ENCODE measurements at regions not wholly inside any gene's neighbourhood (a gene's known extent, or its start where the extent isn't known, plus 50 kb on each side); places are given as distances from the start of the nearest gene placed in this dataset.

GRCh38 chr13:111632906-111633305, 312.5 kb downstream of the TEX29 start:
- H3K4me3 ChIP-seq (ENCODE audit: low read depth, low read length) = no peak overlapping the region

GRCh38 chr13:111633401-111633800, 313.0 kb downstream of the TEX29 start:
- no peak overlapping the region for H3K4me3 ChIP-seq (ENCODE audit: low read depth, low read length)

DNA sequence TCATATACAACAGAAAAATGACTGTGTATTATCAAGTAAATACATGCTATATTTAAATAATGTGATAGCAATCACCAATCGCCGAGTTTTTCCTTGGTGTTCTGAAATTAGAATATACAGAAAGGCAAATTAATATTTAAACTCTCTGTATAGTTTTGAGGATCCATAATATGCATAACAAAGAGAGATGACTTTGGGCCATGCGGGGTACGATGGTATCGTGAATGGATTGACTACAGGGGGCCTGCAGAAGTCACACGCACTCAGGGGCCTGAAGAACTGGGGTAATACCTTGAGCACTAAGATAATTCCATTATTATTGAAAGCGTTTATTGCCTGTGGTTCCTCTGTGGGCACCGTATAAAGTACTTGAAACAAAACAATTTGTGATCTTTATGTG, 314.0 kb downstream of the TEX29 start:
- H3K4me3 ChIP-seq (ENCODE audit: low read depth, low read length) = no peak overlapping the region

GRCh38 chr13:111636271-111636670, 315.8 kb downstream of the TEX29 start:
- no peak overlapping the region for H3K4me3 ChIP-seq (ENCODE audit: low read depth, low read length)

- H3K4me3 ChIP-seq (ENCODE audit: low read depth, low read length) = no peak overlapping the region
Measured at GRCh38 chr13:111636804-111637203, 316.4 kb downstream of the TEX29 start.

- H3K4me3 ChIP-seq (ENCODE audit: low read depth, low read length) = no peak overlapping the region
Measured at GRCh38 chr13:111637365-111637764, 316.9 kb downstream of the TEX29 start.

DNA sequence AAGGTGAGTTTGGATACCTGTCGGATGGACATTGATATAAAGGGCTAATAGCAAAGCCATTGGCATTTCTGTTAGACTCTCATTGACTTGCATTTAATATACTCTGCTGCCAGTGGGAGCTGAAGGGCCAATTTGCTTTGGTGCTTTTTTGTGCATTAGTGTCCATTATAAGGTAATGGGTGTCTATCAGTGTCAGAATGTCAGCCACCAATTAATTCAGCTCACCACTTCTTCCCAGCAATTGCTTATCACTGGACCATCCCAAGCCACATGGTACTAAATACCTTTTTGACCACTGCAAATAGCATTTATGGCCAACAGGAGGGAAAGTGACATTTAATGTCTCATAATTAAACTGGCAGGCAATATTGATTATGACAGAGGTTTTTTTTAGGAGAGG, 317.8 kb downstream of the TEX29 start:
- no peak overlapping the region for H3K4me3 ChIP-seq (ENCODE audit: low read depth, low read length)

DNA sequence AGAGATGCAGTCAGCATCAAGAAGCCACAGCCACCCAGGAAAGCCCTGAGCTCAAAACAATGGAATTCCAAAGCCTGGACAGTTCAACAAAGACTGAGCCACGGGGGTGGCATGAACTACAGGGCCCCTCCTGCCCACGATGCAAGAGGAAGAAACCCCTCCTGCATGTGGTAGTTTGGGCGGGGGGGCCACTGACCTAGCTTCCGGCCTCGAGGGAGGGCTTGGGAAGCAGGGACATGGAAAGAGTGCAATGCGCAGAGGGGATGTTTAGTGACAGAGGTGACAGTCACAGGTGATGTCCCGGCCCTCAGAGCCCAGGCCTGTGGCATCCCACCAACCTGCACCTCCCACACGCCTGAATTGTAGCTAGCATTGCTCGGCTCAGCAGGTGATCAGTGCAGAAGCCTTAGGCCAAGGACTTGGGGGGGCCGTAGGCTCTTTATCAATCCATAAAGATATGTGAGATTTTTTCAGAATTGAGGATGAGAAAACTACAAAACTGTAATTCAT, 318.8 kb downstream of the TEX29 start:
- H3K4me3 ChIP-seq (ENCODE audit: low read depth, low read length) = no peak overlapping the region

DNA sequence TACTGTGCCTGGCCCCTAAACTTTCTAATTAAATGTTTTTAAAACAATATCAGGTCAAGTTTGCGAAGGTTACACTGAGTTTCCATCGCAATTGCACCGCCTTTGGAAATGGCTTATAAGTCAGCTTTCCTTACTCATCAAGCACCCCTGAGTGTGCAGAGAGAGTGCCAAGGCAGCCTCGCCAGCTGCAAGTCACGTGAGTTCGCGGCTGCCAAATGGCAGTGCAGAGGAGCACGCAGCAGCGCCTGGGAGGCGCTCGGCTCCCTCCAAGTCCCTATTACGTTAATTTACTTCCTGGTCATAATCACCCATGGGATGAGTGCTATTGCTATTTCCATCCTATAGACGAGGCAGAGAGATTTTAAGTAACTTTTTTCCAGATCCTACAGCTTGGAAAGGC, 319.6 kb downstream of the TEX29 start:
- H3K4me3 ChIP-seq (ENCODE audit: low read depth, low read length) = no peak overlapping the region

- H3K4me3 ChIP-seq (ENCODE audit: low read depth, low read length) = no peak overlapping the region
Measured at GRCh38 chr13:111640476-111640875, 320.0 kb downstream of the TEX29 start.

- H3K4me3 ChIP-seq (ENCODE audit: low read depth, low read length) = no peak overlapping the region
Measured at GRCh38 chr13:111642156-111642767, 321.8 kb downstream of the TEX29 start.

DNA sequence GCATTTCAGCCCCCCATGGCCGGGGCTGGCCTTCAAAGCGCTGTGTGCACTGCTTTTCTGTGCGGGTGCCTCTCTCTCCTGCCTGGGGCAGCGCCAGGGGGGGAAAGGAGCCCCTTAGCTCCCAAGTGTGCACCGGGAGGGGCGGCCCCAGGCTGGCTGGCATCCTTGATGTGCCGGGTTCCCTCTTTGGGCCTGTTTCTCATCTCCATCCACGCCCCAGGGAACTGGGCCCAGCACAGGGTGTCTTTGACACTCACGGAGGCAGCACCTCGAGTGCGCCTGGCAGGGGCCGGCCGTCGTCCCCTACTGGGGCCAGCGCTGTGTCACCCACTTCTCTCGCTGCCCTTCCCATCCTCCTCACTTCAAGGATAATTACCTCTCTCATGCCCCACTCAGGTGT, 324.3 kb downstream of the TEX29 start:
- H3K4me3 ChIP-seq (ENCODE audit: low read depth, low read length) = no peak overlapping the region

DNA sequence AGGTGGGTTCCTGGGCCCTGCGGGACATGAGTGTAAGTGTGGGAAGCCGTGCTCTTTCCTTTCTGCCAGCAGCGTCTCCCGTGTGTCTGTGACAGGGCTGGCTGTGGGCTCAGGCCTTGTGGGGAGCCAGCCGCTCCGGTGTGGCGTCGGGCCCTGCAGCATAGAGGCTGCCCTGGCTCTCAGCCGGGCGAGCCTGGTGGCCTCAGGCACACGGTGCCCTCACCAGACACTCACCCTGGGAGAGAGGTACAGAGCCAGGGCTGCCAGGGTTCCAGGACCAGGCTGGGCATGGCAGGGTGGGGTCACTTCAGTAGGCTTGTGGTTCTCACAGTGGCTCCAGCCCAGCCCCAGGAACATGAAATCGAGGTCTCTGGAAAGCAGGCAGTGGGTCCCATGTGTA, 324.8 kb downstream of the TEX29 start:
- H3K4me3 ChIP-seq (ENCODE audit: low read depth, low read length) = no peak overlapping the region

GRCh38 chr13:111645598-111646455, 325.4 kb downstream of the TEX29 start:
- no peak overlapping the region for H3K4me3 ChIP-seq (ENCODE audit: low read depth, low read length)

- no peak overlapping the region for H3K4me3 ChIP-seq (ENCODE audit: low read depth, low read length)
Measured at GRCh38 chr13:111646456-111646855, 326.0 kb downstream of the TEX29 start.

GRCh38 chr13:111648885-111649284, 328.4 kb downstream of the TEX29 start:
- H3K4me3 ChIP-seq (ENCODE audit: low read depth, low read length) = no peak overlapping the region

- H3K4me3 ChIP-seq (ENCODE audit: low read depth, low read length) = no peak overlapping the region
Measured at GRCh38 chr13:111650626-111651025, 330.2 kb downstream of the TEX29 start.

GRCh38 chr13:111652676-111653075, 332.2 kb downstream of the TEX29 start:
- no peak overlapping the region for H3K4me3 ChIP-seq (ENCODE audit: low read depth, low read length)

DNA sequence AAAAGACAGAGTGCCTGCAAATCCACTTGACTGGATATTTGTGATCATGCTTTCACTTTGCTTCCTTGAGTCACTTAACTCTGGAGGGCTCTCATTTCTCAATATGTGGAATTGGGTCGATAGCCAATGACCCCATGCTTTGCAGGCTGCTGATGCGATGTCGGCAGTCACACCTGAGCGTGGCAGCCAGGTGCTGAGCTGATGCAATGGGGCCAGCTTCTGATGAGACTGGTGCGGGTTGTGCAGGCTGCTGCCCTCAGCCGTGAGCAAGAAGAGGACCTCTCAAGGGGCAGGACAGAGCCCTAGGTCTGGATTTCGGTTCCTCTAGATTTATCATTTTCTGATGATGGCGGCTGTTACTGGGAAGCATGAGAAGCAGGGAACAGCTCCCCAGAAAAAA, 334.1 kb downstream of the TEX29 start:
- H3K4me3 ChIP-seq (ENCODE audit: low read depth, low read length) = no peak overlapping the region

DNA sequence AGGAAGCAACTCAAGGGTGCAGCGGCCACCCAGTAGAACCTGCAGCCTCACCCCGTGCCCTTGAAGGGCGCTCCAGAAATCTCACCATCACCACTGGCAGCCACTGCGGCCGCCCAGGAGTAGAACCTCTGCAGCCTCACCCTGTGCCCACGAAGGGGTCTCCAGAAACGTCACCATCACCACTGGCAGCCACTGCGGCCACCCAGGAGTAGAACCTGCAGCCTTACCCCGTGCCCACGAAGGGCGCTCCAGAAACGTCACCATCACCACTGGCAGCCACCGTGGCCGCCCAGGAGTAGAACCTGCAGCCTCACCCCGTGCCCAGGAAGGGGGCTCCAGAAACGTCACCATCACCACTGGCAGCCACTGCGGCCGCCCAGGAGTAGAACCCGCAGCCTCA, 336.0 kb downstream of the TEX29 start:
- no peak overlapping the region for H3K4me3 ChIP-seq (ENCODE audit: low read depth, low read length)

GRCh38 chr13:111657013-111657412, 336.6 kb downstream of the TEX29 start:
- no peak overlapping the region for H3K4me3 ChIP-seq (ENCODE audit: low read depth, low read length)

Measured in iPS-11a (cell line).